Smooth muscle cell (in vitro differentiated cells): ENCODE measurements at regions not wholly inside any gene's neighbourhood (a gene's known extent, or its start where the extent isn't known, plus 50 kb on each side); places are given as distances from the start of the nearest gene placed in this dataset.

Source experiments
- DNase-seq: peaks from one replicate; lab custom pipeline; 2025; ENCODE audit not compliant: unreplicated experiment; lab: John Stamatoyannopoulos, UW
- H2AFZ ChIP-seq: fragments of 200-600 bp; sonication (generic); 2 replicates; pipeline ENCODE4 v1.6.0; 2016; ENCODE audit warnings: antibody characterized with exemption, low read depth, mild to moderate bottlenecking
- H3F3A ChIP-seq: fragments of 200-600 bp; sonication (generic); 2 replicates; pipeline ENCODE4 v1.6.0; 2017; ENCODE audit warnings: antibody characterized with exemption, low read depth
- H3K27ac ChIP-seq: fragments of 200-600 bp; sonication (generic); 2 replicates; pipeline ENCODE4 v1.5.1; 2016; ENCODE audit warnings: low read depth, mild to moderate bottlenecking
- H3K27me3 ChIP-seq: fragments of 200-600 bp; sonication (generic); 2 replicates; pipeline ENCODE4 v1.6.1; 2016; ENCODE audit warnings: low read depth, mild to moderate bottlenecking
- H3K36me3 ChIP-seq: fragments of 200-600 bp; sonication (generic); 2 replicates; pipeline ENCODE4 v1.5.1; 2016; ENCODE audit warnings: low read depth
- H3K4me1 ChIP-seq: fragments of 200-600 bp; sonication (generic); 2 replicates; pipeline ENCODE4 v1.5.1; 2016; ENCODE audit warnings: low read depth
- H3K4me2 ChIP-seq: fragments of 200-600 bp; sonication (generic); 2 replicates; pipeline ENCODE4 v1.6.0; 2016; ENCODE audit warnings: mild to moderate bottlenecking
- H3K4me3 ChIP-seq: fragments of 200-600 bp; sonication (generic); 2 replicates; pipeline ENCODE4 v1.5.1; 2016; ENCODE audit warnings: mild to moderate bottlenecking
- H3K79me2 ChIP-seq: fragments of 200-600 bp; sonication (generic); 2 replicates; pipeline ENCODE4 v1.6.0; 2016; ENCODE audit warnings: low read depth, mild to moderate bottlenecking
- H3K9ac ChIP-seq: fragments of 200-600 bp; sonication (generic); 2 replicates; pipeline ENCODE4 v1.6.0; 2016; ENCODE audit warnings: low read depth
- H3K9me3 ChIP-seq: fragments of 200-600 bp; sonication (generic); replicated peaks from 2 replicates; pipeline ENCODE4 v1.5.1; 2016; ENCODE audit warnings: low read depth
- H4K20me1 ChIP-seq: fragments of 200-600 bp; sonication (generic); 2 replicates; pipeline ENCODE4 v1.6.0; 2016; ENCODE audit warnings: low read depth
- WGBS: methylation state at CpG from one replicate; pipeline ENCODE4 v1.1.7; 2016; ENCODE audit warnings: low lambda C conversion rate; 5-methylcytosine and 5-hydroxymethylcytosine counted together
- TF ChIP-seq, protein P1 (sequence below): fragments of 200-600 bp; sonication (generic); IDR thresholded peaks from 2 replicates; pipeline ENCODE4 v1.5.1; 2017; ENCODE audit warnings: borderline replicate concordance, mild to moderate bottlenecking, antibody characterized with exemption; ENCODE audit not compliant: insufficient read depth, poor library complexity, severe bottlenecking

DNA sequence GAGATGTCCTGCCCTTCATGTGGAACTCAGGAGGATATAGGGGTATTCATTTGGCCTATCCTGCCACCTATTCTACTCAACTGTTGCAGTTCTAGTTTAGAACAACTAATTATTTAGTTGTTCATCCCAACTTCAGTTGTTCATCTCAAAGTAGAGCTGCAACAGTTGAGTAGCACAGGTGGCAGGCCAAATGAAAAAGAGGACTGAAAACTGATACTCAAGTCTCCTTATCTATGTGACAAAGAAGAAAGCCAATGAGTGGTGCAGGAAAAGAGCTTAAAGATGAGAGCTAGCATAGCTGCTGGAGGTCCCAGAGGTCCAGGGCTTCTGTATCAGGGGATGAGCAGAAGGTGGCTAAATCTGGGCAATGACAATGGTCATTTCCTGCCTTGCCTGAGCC is 148.9 kb upstream of the KITLG start:
- H3K27me3 ChIP-seq = no peaks in the 10 kb centered on the region
- H3K27ac ChIP-seq = no peak overlapping the region
- H3F3A ChIP-seq = no peaks in the 10 kb centered on the region
- H3K36me3 ChIP-seq = no peaks in the 10 kb centered on the region
- no peak overlapping the region for H2AFZ ChIP-seq
- TF ChIP-seq, protein P1, sequence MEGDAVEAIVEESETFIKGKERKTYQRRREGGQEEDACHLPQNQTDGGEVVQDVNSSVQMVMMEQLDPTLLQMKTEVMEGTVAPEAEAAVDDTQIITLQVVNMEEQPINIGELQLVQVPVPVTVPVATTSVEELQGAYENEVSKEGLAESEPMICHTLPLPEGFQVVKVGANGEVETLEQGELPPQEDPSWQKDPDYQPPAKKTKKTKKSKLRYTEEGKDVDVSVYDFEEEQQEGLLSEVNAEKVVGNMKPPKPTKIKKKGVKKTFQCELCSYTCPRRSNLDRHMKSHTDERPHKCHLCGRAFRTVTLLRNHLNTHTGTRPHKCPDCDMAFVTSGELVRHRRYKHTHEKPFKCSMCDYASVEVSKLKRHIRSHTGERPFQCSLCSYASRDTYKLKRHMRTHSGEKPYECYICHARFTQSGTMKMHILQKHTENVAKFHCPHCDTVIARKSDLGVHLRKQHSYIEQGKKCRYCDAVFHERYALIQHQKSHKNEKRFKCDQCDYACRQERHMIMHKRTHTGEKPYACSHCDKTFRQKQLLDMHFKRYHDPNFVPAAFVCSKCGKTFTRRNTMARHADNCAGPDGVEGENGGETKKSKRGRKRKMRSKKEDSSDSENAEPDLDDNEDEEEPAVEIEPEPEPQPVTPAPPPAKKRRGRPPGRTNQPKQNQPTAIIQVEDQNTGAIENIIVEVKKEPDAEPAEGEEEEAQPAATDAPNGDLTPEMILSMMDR = no peak
- no peaks in the 10 kb centered on the region for H3K79me2 ChIP-seq
- no peaks in the 10 kb centered on the region for H4K20me1 ChIP-seq
- no peak overlapping the region for H3K4me2 ChIP-seq
- H3K4me1 ChIP-seq = no peaks in the 10 kb centered on the region
- no peak overlapping the region for H3K9ac ChIP-seq
- H3K4me3 ChIP-seq = no peak overlapping the region
- no peaks in the 10 kb centered on the region for H3K9me3 ChIP-seq
- no peak for DNase-seq

DNA sequence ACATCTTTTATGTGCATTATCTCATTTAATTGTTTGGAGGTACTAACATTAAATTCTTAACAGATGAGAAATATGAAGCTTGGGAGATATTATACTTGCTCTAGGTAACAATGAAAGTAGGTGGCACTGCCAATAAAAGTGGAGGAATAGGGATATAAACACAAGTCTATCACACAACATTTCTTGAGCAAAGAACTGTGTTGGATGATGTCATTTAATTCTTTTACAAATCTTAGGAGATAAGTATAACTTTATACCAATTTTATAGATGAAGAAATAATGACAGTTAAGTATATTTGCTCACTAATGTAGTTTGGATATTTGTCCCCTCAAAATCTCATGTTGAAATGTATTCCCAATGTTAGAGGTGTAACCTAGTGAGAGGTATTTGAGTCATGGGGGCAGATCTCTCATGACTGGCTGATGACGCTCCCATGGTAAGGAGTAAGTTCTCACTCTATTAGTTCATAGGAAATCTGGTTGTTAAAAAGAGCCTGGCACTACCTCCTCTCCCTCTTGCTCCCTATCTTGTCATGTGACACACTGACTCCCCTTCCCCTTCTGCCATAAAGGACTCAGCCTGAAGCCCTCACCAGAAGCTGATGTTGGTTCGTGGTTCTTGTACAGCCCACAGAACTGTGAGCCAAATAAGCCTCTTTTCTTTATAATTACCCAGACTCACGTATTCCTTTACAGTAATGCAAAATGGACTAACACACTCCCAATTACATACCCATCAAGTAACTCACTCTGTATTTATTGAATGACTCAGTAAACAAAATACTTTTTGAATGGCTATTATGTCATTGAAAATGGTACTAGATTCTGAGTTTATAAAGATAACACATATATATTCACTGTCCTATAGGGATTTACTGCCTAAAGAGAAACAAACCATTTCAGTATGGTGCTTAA is 146.8 kb upstream of the KITLG start:
- Histone ChIP-seq H3K4me1 (no peaks in the 10 kb centered on the region), H3K27me3 (no peaks in the 10 kb centered on the region), H3K36me3 (no peaks in the 10 kb centered on the region), H3K9me3 (no peaks in the 10 kb centered on the region), H2AFZ (no peak overlapping the region), H4K20me1 (no peaks in the 10 kb centered on the region), H3K27ac (no peak overlapping the region), H3F3A (no peaks in the 10 kb centered on the region), H3K79me2 (no peaks in the 10 kb centered on the region), H3K4me2 (no peak overlapping the region), H3K4me3 (no peak overlapping the region), H3K9ac (no peak overlapping the region)
- WGBS = 78% methylated on average over 3 of the region's 3 CpGs
- TF ChIP-seq, protein P1 = no peak
- no peak for DNase-seq

DNA sequence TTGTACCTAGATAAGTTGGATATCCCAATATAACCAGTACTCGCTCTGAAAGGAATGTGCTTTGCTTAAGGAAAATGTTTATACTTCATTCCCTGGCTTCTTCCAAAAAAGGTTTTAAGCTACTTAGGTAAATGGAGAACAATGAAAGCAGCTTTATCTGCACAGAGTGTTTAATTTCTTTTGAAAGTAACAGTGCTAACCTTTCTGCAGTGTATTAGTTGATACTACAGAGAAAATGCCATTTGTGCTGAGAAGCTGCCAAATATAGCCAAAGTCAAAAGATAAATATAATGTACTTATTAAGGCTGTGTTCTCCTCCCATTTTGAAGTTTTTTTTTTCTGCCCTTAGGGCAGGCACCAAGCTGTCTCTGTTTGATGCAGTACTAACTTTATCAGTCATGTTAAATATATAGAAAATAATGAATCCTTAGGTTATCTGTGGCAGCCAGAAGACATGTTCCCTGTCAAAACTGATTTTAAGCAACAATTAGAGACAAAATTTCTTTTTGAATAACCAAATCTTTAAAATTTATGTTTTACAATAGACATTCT is 145.4 kb upstream of the KITLG start:
- WGBS = 89% methylated on average over 1 of the region's 1 CpG
- H3K4me2 ChIP-seq = no peak overlapping the region
- TF ChIP-seq, protein P1 = no peak

More for the DNA sequence above, 145.4 kb upstream of the KITLG start:
- Histone ChIP-seq H3K36me3 (no peaks in the 10 kb centered on the region), H3K27ac (no peak overlapping the region), H3K79me2 (no peaks in the 10 kb centered on the region), H4K20me1 (no peaks in the 10 kb centered on the region), H3K4me1 (no peaks in the 10 kb centered on the region), H2AFZ (no peak overlapping the region), H3K4me3 (no peak overlapping the region), H3F3A (no peaks in the 10 kb centered on the region), H3K9ac (no peak overlapping the region), H3K9me3 (no peaks in the 10 kb centered on the region), H3K27me3 (no peaks in the 10 kb centered on the region)
- DNase-seq = no peak
